Epithelial cell of esophagus (primary cell): ENCODE measurements at regions not wholly inside any gene's neighbourhood (a gene's known extent, or its start where the extent isn't known, plus 50 kb on each side); places are given as distances from the start of the nearest gene placed in this dataset.

Experiments
- DNase-seq: peaks from one replicate; pipeline ENCODE4 v3.0.0; 2010; ENCODE audit warnings: low read depth
- H3K4me3 ChIP-seq: 2 replicates; pipeline ENCODE4 v1.5.1; 2011; ENCODE audit warnings: mild to moderate bottlenecking, low read length, control low read depth
- CTCF ChIP-seq: IDR thresholded peaks from 2 replicates; pipeline ENCODE4 v1.5.1; 2011; ENCODE audit warnings: low read depth, mild to moderate bottlenecking, low read length, control low read depth, inconsistent platforms; ENCODE audit not compliant: insufficient read depth; ENCODE audit errors: missing control alignments

GRCh38 chr13:44267980-44268379, 105.6 kb upstream of the SERP2 start:
- peak; percentile 89 for DNase-seq
- no peak overlapping the region for H3K4me3 ChIP-seq
- TF ChIP-seq CTCF, result no peak

- H3K4me3 ChIP-seq, result no peak overlapping the region
- no peak for TF ChIP-seq CTCF
- DNase-seq, result no peak
Observed at GRCh38 chr13:44268980-44269379, 104.6 kb upstream of the SERP2 start.

GRCh38 chr13:44270150-44270549, 103.5 kb upstream of the SERP2 start:
- TF ChIP-seq CTCF, result no peak
- no peak for DNase-seq
- no peak overlapping the region for H3K4me3 ChIP-seq

GRCh38 chr13:44271031-44271455, 102.6 kb upstream of the SERP2 start:
- no peak overlapping the region for H3K4me3 ChIP-seq
- DNase-seq, result peak; percentile 77
- TF ChIP-seq CTCF, result no peak

- DNase-seq, result no peak
- no peak for TF ChIP-seq CTCF
- no peak overlapping the region for H3K4me3 ChIP-seq
Observed at GRCh38 chr13:44271473-44271872, 102.2 kb upstream of the SERP2 start.

GRCh38 chr13:44271915-44272341, 101.7 kb upstream of the SERP2 start:
- no peak for DNase-seq
- no peak for TF ChIP-seq CTCF

GRCh38 chr13:44272692-44273091, 100.9 kb upstream of the SERP2 start:
- H3K4me3 ChIP-seq, result no peak overlapping the region
- DNase-seq, result no peak
- TF ChIP-seq CTCF, result no peak

More at GRCh38 chr13:44271915-44272341, 101.7 kb upstream of the SERP2 start:
- H3K4me3 ChIP-seq, result no peak overlapping the region
